ENCODE measurements at regions not wholly inside any gene's neighbourhood (a gene's known extent, or its start where the extent isn't known, plus 50 kb on each side); places are given as distances from the start of the nearest gene placed in this dataset.

DNA sequence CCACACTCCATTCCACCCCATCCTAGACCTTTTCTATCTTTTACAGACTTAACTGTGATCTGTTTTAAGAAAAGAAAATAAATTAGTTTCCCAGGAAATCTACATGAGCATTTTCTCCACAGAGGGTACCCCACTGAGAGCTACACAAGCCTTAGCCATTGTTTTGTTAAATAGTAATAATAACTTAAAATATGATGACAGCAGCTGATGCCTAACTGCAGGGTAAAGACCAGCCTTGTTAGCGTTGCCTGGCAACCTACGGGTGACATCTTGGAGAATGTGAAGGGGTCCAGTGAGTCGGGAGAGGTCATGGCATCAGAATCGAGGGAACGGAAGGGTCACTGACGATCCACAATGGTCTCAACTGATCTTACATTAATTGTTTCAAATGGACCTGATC is 233.2 kb upstream of the PBX1 start:
- Histone ChIP-seq H3K27me3 (no peaks in the 10 kb centered on the region), H3K36me3 (no peaks in the 10 kb centered on the region), H3K4me1 (no peaks in the 10 kb centered on the region), H3K9me3 (no peaks in the 10 kb centered on the region), H3K4me3 (no peak overlapping the region), H3K27ac (no peak overlapping the region)
- no peak for DNase-seq (ENCODE audit: low spot score in 2 of 2)
- TF ChIP-seq POLR2A (IDR thresholded peaks at IDR 0.05) = no peak
- no peak for TF ChIP-seq POLR2AphosphoS5 (IDR thresholded peaks at IDR 0.05)
- TF ChIP-seq, protein P1, sequence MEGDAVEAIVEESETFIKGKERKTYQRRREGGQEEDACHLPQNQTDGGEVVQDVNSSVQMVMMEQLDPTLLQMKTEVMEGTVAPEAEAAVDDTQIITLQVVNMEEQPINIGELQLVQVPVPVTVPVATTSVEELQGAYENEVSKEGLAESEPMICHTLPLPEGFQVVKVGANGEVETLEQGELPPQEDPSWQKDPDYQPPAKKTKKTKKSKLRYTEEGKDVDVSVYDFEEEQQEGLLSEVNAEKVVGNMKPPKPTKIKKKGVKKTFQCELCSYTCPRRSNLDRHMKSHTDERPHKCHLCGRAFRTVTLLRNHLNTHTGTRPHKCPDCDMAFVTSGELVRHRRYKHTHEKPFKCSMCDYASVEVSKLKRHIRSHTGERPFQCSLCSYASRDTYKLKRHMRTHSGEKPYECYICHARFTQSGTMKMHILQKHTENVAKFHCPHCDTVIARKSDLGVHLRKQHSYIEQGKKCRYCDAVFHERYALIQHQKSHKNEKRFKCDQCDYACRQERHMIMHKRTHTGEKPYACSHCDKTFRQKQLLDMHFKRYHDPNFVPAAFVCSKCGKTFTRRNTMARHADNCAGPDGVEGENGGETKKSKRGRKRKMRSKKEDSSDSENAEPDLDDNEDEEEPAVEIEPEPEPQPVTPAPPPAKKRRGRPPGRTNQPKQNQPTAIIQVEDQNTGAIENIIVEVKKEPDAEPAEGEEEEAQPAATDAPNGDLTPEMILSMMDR (IDR thresholded peaks at IDR 0.05) = no peak
- intact Hi-C loops (cut with DNase I; ENCODE audit: low total_unique reads) = no loop called here

GRCh38 chr1:164333387-164333786 is 225.6 kb upstream of the PBX1 start:
- Histone ChIP-seq H3K4me1 (no peaks in the 10 kb centered on the region), H3K4me3 (no peak overlapping the region), H3K36me3 (no peaks in the 10 kb centered on the region), H3K9me3 (no peaks in the 10 kb centered on the region), H3K27ac (no peak overlapping the region), H3K27me3 (no peaks in the 10 kb centered on the region)
- intact Hi-C loops (cut with DNase I; ENCODE audit: low total_unique reads) = loop anchor here (10.0 kb wide), 1 partner anchor 569 kb away; no protein-coding TSS in a partner anchor
- TF ChIP-seq POLR2AphosphoS5 (IDR thresholded peaks at IDR 0.05) = no peak
- TF ChIP-seq POLR2A (IDR thresholded peaks at IDR 0.05) = no peak
- TF ChIP-seq, protein P1 (IDR thresholded peaks at IDR 0.05) = no peak
- DNase-seq (ENCODE audit: low spot score in 2 of 2) = no peak

GRCh38 chr1:164337394-164337793 is 221.6 kb upstream of the PBX1 start:
- H3K27me3 ChIP-seq = no peaks in the 10 kb centered on the region
- H3K9me3 ChIP-seq = peaks cover 0 to 11% of the 10 kb centered on the region in 2 donors
- no peak for DNase-seq (ENCODE audit: low spot score in 2 of 2)
- H3K27ac ChIP-seq = no peak overlapping the region
- H3K4me3 ChIP-seq = no peak overlapping the region
- H3K36me3 ChIP-seq = no peaks in the 10 kb centered on the region
- intact Hi-C loops (cut with DNase I; ENCODE audit: low total_unique reads) = loop anchor here (10.0 kb wide), 1 partner anchor 573 kb away; no protein-coding TSS in a partner anchor
- TF ChIP-seq POLR2A (IDR thresholded peaks at IDR 0.05) (no peak), POLR2AphosphoS5 (IDR thresholded peaks at IDR 0.05) (no peak)
- TF ChIP-seq, protein P1 (IDR thresholded peaks at IDR 0.05) = no peak
- no peaks in the 10 kb centered on the region for H3K4me1 ChIP-seq

DNA sequence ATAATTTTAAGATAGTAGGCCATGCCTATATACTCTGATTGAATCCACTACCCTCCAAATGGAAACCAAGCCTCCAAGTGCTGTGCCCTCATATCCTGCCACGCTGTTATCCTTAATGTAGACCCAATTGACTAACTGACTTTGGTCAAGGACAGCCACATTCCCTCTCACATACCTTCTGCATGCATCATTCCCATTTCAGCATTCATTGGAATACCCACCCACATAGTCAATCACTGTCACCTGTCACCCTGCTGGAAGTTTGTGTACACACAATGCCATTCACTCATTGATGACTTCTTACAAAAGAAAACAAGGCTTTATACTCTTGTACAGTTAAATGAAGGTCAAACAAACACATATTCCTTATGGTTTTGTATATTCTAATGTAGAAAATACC is 221.1 kb upstream of the PBX1 start:
- TF ChIP-seq POLR2A (IDR thresholded peaks at IDR 0.05) = no peak
- no peak for TF ChIP-seq POLR2AphosphoS5 (IDR thresholded peaks at IDR 0.05)
- TF ChIP-seq, protein P1 (IDR thresholded peaks at IDR 0.05) = no peak
- Histone ChIP-seq H3K9me3 (peaks cover 0 to 11% of the 10 kb centered on the region in 2 donors), H3K36me3 (no peaks in the 10 kb centered on the region), H3K27ac (no peak overlapping the region), H3K4me1 (no peaks in the 10 kb centered on the region), H3K4me3 (no peak overlapping the region), H3K27me3 (no peaks in the 10 kb centered on the region)
- no peak for DNase-seq (ENCODE audit: low spot score in 2 of 2)
- intact Hi-C loops (cut with DNase I; ENCODE audit: low total_unique reads) = loop anchor here (10.0 kb wide), 1 partner anchor 573 kb away; no protein-coding TSS in a partner anchor

DNA sequence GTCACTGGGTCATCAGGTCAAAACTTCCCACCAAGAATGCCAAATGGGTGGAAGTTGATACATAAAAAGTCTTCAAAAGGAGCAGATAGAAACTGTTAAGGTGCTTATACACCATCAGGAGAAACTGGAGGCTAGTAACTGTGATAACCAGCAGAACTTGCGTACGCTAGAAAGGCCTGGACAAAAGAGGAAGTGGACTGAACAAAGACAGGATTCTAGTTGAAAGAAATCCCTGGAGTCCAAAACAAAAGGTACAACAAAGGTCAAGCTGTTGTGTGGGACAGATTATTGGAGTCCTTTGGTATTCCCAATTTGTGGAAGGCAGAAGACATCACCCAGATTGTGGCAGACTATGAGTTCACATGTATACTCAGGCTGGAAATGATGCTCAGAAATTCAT is 215.8 kb upstream of the PBX1 start:
- intact Hi-C loops (cut with DNase I; ENCODE audit: low total_unique reads) = no loop called here
- no peak for DNase-seq (ENCODE audit: low spot score in 2 of 2)

More for the DNA sequence above, 215.8 kb upstream of the PBX1 start:
- peaks cover 11 to 13% of the 10 kb centered on the region in 2 donors for H3K9me3 ChIP-seq
- no peaks in the 10 kb centered on the region for H3K27me3 ChIP-seq
- H3K27ac ChIP-seq = no peak overlapping the region
- no peak overlapping the region for H3K4me3 ChIP-seq
- no peaks in the 10 kb centered on the region for H3K4me1 ChIP-seq
- no peaks in the 10 kb centered on the region for H3K36me3 ChIP-seq
- no peak for TF ChIP-seq POLR2AphosphoS5 (IDR thresholded peaks at IDR 0.05)
- TF ChIP-seq, protein P1 (IDR thresholded peaks at IDR 0.05) = no peak
- TF ChIP-seq POLR2A (IDR thresholded peaks at IDR 0.05) = no peak
